ENCODE measurements at regions not wholly inside any gene's neighbourhood (a gene's known extent, or its start where the extent isn't known, plus 50 kb on each side); places are given as distances from the start of the nearest gene placed in this dataset.
"Not testable (repeated sequence)": the region's sequence is repeated elsewhere in the genome, so short reads cannot be mapped to it uniquely, and the experiment has no call there.

- peak; percentile 8 for DNase-seq (ENCODE audit: low read depth)
These were observed 53.4 kb downstream of the HES1 start for GRCh38 chr3:194189243-194189791.

- DNase-seq (ENCODE audit: low read depth), result not testable (repeated sequence)
These were observed 55.9 kb downstream of the HES1 start for GRCh38 chr3:194191850-194192249.

GRCh38 chr3:194194051-194194756 lies 58.3 kb downstream of the HES1 start:
- DNase-seq (ENCODE audit: low read depth), result no peak

GRCh38 chr3:194194757-194195085 lies 58.8 kb downstream of the HES1 start:
- no peak for DNase-seq (ENCODE audit: low read depth)

GRCh38 chr3:194195611-194196010 lies 59.7 kb downstream of the HES1 start:
- DNase-seq (ENCODE audit: low read depth), result no peak

- DNase-seq (ENCODE audit: low read depth), result no peak
These were observed 60.9 kb downstream of the HES1 start for GRCh38 chr3:194196876-194197275.

- DNase-seq (ENCODE audit: low read depth), result no peak
These were observed 61.5 kb downstream of the HES1 start for GRCh38 chr3:194197396-194197960.

- no peak for DNase-seq (ENCODE audit: low read depth)
These were observed 62.2 kb downstream of the HES1 start for GRCh38 chr3:194197981-194198695.

- DNase-seq (ENCODE audit: low read depth), result no peak
These were observed 63.0 kb downstream of the HES1 start for GRCh38 chr3:194198938-194199337.

GRCh38 chr3:194200422-194201081 lies 64.6 kb downstream of the HES1 start:
- DNase-seq (ENCODE audit: low read depth), result no peak

GRCh38 chr3:194201953-194202666 lies 66.2 kb downstream of the HES1 start:
- no peak for DNase-seq (ENCODE audit: low read depth)

GRCh38 chr3:194203482-194204041 lies 67.6 kb downstream of the HES1 start:
- no peak for DNase-seq (ENCODE audit: low read depth)

- DNase-seq (ENCODE audit: low read depth), result no peak
These were observed 68.4 kb downstream of the HES1 start for GRCh38 chr3:194204042-194204987.

- DNase-seq (ENCODE audit: low read depth), result no peak
These were observed 69.8 kb downstream of the HES1 start for GRCh38 chr3:194205675-194206133.

- DNase-seq (ENCODE audit: low read depth), result peak; percentile 33
These were observed 70.4 kb downstream of the HES1 start for GRCh38 chr3:194206320-194206719.

GRCh38 chr3:194208709-194209108 lies 72.8 kb downstream of the HES1 start:
- DNase-seq (ENCODE audit: low read depth), result no peak

GRCh38 chr3:194212161-194212844 lies 76.4 kb downstream of the HES1 start:
- DNase-seq (ENCODE audit: low read depth), result no peak

- DNase-seq (ENCODE audit: low read depth), result no peak
These were observed 76.9 kb downstream of the HES1 start for GRCh38 chr3:194212845-194213331.

GRCh38 chr3:194215392-194215791 lies 79.4 kb downstream of the HES1 start:
- DNase-seq (ENCODE audit: low read depth), result no peak
